Activated CD4-positive, CD25-positive, alpha-beta regulatory T cell treated with anti-CD3 and anti-CD28 coated beads, Interleukin-2, amount 50 U/mL, for 24 hours (primary cell): ENCODE measurements at regions not wholly inside any gene's neighbourhood (a gene's known extent, or its start where the extent isn't known, plus 50 kb on each side); places are given as distances from the start of the nearest gene placed in this dataset.
"Not testable (repeated sequence)": the region's sequence is repeated elsewhere in the genome, so short reads cannot be mapped to it uniquely, and the experiment has no call there.

Source experiments
- ATAC-seq, 2 donors: fragments of 150-1000 bp; cut with Tn5 transposase; one replicate each; pipeline ENCODE4 v1.10.0; 2021; ENCODE audit warnings: mild to moderate bottlenecking in 1 of 2, moderate library complexity in 1 of 2

DNA sequence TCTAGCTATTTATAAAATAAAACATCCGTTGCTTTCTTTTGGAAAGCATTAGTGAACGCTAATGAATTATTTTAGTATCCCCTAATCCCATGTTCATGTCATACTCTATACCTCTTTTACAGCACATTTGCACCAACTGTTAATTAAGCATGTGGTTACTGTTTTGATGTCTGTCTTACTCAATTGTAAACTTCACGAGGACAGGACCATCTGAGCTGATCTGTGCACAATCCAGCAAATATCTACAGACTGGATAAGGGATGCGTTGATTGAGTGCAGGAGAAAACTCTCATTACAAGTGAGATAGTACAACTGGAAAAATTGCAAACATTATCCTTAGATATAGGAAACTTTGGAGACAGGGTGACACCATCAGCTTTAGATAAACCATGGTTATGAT lies 201.1 kb downstream of the PCDH20 start:
- no peak for ATAC-seq

DNA sequence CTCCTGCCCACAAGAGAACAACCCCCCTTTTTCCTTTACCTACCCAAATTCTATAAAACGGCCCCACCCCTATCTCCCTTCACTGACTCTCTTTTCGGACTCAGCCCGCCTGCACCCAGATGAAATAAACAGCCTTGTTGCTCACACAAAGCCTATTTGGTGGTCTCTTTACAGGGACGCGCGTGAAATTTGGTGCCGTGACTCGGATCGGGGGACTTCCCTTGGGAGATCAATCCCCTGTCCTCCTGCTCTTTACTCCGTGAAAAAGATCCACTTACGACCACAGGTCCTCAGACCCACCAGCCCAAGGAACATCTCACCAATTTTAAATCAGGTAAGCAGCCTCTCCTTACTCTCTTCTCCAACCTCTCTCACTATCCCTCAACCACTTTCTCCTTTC lies 209.8 kb downstream of the PCDH20 start:
- not testable (repeated sequence) for ATAC-seq

DNA sequence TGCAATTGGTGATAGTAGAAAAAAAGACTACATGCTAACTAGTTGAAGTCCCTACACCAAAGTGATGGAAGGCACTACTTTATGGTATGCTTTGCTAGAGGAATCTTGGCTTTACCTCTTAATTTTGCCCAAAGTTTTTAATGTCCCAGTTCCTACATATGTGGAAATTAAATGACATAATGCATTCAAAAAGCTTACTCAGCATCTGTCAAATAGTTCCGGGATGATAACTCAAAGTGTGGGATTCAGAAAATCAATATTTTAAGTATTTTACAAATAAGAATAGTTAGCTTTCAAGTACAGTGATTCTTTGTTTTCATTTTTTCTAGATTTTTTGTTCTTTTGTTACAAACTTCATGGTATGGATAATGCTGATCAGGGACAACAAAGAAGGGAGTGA lies 211.6 kb downstream of the PCDH20 start:
- no peak for ATAC-seq

DNA sequence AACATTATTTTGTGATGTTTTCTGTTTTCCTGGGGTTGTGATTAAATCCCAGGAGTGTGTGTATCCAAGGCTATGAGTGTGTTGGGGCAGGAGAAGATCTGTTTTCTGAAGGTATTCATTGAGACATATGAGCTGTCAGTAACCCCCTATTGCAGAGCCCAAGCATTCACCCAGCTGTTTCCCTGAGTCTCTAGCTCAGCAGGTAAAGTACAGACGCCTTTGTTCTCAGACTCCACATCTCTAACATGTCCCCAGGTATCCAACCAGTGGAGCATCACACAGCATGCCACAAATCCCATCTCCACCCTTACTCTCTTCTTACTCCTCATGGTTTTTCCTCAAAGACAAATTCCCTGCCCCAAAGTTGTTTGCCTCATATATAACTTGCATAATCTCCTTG lies 213.6 kb downstream of the PCDH20 start:
- no peak for ATAC-seq

DNA sequence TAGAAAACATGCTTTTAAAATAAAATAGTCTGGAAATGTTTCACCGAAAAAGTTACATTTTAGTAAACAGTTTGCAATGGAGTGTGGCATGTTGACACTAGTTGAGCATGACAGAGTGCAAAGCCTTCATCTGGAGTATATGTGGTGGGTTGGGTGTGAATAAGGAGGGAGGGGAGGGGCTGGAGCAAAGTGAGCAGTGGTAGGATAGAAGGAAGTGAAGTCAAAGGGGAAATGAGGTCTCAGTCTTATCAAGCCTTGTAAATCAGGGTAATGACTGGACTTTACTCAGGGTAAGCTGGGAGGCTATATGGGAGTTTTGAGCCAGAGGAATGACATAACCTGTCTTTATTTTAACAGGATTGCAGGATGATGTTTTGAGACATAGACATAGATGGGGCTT lies 222.8 kb downstream of the PCDH20 start:
- no peak for ATAC-seq

DNA sequence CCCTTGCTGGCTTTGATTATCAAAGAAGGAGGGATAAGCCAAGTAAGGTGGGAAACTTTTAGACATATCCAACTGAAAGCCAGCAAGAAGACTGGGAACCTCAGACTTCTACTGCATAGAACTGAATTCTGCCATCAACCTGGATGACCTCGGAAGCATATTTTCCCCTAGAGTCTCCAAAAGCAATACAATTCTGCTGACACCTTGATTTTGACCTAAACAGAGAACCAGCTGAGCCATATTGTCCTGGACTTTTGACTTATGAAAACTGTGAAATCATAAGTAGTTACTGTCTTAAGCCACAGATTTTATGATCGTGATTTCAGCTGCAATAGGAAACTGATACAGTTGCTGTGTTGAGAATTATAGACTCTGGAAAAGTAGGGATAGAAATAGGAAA lies 227.6 kb downstream of the PCDH20 start:
- no peak for ATAC-seq

DNA sequence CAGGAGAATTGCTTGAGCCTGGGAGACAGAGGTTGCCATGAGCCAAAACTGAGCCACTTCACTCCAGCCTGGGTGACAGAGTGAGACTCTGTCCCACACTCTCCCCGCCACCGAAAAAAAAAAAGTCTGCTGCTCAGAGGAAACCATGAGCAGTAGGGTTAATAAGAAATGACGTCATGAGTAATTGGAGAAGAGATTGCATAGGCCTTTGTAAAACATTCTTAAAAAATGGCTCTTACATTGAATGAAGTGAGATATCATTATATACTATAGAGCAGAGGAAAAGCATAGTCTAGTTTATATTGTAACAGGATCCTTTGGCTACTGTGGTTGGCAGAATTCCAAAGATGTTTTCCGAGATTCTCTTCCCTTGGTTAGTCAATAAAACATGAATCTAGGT lies 228.2 kb downstream of the PCDH20 start:
- ATAC-seq = no peak

DNA sequence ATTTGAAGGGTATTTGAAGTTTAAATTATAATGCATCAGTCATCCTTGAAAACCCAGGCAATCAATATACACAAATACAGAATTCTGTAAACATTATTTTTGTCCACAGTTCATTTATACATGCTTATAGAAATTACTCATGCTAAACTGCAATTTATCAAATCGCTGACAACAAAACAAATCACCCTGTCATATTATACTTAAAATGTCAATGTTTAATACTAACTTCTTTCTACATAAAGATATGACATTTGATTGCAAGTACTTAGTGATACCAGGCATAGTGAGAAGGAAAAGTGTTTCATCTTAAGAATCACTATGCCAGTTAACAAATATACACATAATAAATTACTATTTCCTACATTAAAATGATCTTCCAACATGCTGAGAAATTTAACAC lies 232.0 kb downstream of the PCDH20 start:
- no peak for ATAC-seq

DNA sequence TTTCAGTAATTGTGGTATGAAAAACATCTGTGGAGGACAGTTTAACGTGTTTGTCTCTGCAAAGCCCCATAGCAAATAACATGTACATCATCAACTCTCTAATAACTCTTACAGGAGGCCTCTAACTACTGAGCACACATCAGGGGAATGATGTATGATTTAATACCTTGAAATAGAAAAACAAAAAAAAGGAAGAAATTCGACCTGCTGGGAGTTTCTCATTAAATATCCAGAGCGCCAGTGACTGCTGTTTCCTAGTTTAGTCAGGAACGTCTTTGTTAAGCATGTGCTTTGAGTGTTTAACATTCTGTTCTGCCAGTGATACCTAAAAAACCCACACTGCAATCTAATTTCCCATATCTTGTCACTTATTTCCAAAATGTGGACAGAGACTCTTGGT lies 235.4 kb downstream of the PCDH20 start:
- no peak for ATAC-seq

DNA sequence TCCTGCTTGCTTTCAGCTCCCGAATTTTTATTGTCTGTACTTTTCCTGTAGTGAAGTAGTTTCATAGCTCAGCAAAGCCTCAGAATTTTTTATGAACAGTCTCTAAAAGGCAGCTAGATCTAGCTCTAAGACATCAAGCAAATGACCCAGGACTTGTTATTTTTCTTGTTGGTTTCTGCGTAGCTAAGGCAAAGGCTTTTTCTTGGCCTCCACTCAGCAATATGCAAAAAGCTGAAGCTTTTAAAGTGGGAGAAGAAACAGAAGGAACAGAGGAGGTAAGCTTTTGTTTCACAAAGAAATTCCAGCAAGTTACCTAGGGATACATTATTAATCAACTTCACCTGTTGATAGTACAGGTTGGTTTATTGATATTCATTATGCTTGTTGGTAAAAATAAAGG lies 235.9 kb downstream of the PCDH20 start:
- no peak for ATAC-seq

DNA sequence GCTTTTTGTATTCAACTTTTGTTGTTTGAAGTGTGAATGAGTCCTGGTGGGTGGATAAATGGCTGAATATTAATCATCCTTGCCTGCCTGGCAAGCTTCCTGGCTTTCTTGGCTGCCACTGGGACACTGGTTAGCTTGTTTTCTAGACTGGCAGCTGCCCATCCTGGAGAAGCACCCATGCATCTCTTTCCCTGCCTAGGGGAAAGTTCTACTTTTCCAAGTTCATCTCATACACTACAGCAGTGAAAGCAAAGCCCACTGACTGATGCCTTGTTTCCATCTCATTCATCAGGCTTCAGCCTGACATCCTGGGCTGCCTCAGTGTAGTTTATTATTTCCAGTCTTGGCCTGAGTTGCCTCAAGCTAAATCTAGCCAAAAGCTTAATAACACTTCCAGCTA lies 244.8 kb downstream of the PCDH20 start:
- no peak for ATAC-seq

DNA sequence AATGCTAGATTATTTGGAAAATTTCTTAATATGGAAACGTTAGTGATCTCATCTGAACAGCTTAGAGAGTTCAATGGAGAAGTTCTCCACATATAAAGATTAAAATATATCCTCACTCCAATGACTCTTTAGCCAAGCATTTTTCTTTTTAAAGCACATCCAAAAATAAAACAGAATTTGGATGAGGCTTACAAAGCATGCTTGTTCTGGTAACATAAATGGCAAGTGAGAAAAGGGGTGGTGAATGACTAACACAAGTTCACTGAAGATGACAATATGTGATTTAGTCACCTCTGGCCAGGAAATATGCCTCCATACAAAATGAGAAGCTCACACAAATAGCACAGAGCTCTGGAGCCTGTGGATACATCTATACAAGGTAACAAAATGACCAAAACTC lies 253.0 kb downstream of the PCDH20 start:
- ATAC-seq = no peak

DNA sequence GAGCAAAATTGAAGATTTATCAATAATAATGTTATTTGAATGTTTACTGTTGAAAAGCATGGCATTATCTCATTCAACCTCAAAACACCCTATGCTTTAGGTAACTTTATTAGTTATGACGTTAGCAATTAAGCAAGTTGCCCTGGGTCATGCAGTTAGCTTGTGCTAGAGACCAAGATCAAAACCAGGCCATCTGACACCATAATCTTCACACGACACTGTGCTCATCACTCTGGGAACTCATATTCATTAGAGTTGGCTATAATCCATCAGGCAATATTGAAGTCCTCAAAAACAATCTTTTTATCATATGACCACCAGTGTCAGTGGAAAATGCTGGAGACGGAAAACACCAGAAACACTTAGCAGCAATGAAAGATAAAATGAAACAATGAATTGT lies 253.5 kb downstream of the PCDH20 start:
- no peak for ATAC-seq

DNA sequence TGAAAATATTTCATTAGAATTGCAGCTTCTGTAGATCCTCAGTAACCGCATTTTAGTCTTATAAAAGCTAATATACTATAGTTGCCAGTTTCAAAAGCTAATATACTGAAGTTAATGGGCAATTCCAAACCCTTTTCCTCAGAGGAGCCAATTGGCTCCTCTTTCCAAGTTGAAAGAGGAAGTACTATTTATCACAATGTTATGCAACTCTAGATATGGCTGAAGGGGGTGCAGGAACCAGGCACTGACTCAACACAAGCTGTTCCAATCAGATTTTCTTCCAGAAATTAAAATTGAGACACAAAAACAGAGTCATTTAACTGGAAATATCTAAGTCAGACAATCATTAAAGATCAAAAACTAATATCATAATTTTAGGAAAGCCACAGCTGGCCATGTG lies 258.9 kb downstream of the PCDH20 start:
- no peak for ATAC-seq

DNA sequence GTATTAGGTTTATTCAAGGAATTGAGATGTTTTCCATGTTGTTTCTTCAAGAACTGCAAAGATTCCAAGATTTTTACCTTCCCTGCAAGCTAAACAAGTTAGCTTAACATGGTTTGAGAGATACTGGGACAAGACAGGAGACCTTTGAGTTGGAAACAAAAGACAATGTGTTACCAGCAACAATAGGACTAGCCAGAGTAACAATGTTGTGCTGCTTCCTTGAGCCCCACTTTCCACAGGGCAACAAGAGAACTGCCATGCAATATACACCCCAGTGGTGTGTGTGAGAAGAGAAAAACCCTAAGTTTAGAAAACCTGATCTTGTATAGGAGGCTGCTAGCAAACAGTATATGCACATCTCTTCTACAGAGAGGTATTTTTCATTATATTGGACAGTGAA lies 264.6 kb downstream of the PCDH20 start:
- ATAC-seq = no peak

DNA sequence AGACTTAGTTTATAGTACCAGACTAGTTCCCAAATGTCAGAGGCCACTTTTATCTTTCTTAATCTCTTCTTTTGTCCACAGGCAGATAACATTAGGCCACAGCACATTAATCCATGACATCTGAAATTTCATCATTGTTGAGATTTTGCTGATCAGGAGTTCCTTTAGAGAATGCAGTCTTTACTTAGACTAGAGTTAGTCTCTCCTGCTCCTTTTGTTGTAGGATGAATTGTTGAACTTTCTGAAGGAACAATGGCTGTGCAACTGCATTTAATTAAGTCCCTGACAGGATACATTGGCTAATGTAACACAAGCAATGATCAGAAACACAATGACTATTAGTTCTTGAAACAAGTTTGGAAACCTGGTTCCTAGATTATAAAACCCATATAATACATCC lies 266.3 kb downstream of the PCDH20 start:
- no peak for ATAC-seq

DNA sequence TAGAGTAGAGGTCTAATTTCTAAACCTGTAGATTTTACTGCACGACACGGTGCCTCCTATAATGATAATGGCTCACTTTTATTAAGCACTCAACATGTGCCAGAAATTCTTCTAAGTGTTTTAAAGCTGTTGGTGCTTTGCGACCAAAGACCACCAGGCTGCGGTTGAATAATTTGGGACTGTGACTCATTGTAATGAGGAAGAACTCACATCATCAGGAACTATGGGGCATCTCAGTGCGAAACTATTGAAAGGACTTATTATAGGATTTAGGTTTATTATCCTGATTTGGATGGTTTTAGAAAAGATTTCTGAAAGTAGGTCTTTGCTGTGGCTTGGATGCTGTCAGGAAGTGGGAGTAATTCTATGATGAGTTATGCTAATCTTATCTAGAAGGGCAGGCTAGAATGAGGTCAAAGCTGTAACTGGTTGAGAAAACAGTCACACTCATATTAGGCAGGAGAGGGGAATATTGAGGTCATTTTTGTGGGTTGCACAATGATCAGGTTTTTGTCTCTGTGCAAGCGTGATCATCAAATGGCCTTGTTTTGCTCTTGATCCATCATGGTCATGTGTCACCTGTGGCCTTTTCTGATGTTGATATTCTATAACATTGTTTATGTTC lies 266.8 kb downstream of the PCDH20 start:
- ATAC-seq = no peak

DNA sequence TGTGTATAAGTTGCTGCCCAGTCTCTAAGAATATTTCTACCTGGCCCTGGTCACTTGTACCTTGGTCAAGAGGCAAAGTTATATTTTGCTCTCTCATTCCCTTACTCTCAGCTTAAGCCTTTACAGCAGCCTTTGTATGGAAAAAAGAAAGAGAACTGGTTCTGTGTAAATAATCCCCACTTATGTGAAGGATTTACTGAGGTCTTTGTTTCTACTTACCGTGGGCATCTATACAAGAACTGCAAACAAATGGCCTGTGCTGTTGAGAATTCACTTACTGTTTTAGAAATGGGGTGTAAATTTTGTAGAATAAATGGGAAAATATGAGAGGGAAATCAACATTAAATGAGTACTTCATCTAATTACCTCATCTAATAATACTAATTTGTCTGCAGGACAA lies 267.4 kb downstream of the PCDH20 start:
- ATAC-seq = no peak

DNA sequence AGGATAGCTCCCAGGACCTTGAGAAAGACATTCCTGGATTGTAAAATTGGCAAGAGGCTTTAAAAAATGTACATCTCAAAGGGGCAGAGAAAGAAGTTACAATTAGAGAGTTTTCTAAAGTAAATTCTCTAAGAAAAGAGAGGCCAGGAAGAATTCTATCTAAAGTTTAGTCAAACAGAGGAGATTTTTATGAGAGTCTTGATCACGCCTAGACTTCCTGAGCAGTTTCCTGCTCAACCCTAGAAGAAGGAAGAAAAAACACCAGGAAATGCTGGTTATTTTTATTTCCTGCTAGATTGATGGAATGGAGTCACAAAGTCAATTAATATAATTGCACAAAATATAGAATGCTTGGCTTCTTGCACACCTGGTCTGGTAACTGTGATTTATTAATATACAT lies 269.1 kb downstream of the PCDH20 start:
- no peak for ATAC-seq

DNA sequence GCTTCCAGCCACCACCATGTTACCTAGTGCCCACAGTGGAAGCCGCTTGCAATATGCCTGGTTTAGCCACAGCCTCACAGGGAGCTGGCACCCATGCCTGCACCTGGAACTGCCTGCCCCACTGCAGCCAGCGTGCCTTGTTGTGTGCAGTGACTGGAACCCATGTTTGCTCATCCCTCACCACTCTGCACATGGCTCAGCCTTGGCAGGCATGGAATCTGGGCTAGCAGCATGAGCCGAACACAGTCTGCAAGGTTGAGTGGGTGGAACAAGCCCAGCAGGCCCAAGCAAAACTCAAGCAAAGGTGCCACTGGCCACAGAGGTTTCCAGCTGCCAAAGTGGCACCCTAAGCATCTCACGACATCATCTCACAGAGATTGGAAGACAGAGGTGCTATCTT lies 269.5 kb downstream of the PCDH20 start:
- ATAC-seq = no peak

DNA sequence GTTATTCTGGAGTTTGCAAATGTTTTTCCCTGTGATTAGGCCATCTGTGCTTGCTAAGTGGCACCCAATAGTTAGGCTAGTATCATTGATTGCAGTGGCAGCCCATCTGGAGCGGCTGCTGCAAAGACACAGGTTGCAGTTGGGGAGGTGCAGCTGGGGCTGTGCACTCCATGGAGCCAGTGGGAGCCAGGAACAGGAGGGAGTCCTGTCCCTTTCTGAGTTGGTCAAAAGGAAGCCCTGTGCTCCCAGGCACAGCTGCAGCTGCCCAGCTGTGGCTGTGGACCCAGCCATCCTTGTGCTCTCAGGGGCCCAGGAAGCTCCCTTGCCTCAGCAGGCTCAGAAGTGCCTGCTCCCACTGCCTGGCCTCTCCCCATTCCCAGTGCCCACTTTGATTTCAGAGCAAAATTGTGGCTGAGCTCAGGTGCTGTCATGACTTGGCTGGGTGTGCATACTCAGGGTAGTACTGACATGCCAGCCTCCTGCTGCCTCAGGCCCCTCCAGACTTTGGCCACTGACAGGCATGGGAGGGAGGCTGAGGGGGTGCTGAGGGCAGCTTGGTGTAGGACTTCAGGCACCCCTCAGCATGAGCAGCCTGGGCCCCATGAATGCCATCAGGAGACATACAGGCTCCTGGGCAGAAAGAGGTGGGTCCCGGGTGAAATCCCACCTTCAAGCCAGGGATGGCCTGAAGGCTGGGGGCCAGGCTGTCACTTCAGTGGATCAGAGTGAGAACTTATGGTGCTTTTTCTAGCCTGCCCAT lies 270.6 kb downstream of the PCDH20 start:
- ATAC-seq = no peak

DNA sequence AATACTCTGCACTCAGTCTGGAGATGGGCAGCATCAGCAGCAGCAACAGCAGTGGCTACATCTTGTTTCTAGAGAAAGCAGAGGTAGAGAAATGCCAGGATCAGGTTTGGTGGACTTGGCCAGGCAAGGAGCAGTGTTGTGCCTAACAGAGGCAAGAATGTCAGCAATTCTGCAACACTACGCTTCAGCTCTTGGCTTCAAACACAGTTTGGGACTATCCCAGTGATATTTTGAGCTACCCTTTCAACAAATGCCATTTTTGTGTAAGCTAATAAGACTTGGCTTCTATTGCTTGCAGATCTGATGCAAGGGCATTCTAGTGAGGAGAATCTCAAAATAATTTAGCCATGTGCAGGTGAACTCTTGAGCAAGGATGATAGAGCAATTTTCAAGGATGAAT lies 271.3 kb downstream of the PCDH20 start:
- no peak for ATAC-seq

DNA sequence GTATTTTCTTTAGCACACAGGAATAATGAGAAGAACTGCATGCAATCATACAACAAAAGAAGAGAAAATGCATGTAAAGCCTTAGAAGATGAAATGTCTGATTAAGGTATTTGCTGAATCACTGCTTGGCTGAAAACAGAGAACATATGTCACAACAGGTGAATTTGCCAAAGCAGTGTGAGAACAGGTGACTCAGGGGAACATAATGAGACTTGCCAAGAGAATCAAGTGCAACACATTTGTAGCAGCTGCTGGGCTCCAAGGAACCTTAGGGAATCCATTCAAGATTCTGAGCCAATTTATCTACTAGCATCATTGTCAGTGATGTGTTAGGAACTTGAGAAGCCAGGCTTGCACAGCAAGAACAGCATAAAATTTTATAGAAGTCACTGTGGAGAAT lies 273.1 kb downstream of the PCDH20 start:
- no peak for ATAC-seq

DNA sequence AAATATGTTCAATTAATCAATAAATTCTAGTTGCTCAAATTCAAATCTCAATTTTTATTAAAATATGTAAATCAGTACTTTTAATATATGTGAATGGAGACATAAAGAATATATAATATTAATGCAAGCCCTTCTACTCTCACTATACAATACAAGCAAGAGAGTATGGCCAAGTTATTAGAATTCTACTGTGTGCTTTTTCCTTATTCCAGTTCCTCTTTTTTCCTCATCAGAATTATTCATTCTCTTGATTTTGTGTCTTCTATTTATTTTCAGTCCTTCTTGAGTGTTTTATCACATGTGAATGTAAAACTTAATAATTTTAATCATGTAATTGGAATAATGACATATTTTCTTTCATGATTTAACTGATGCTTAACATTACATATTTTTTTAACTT lies 276.8 kb downstream of the PCDH20 start:
- ATAC-seq = no peak

DNA sequence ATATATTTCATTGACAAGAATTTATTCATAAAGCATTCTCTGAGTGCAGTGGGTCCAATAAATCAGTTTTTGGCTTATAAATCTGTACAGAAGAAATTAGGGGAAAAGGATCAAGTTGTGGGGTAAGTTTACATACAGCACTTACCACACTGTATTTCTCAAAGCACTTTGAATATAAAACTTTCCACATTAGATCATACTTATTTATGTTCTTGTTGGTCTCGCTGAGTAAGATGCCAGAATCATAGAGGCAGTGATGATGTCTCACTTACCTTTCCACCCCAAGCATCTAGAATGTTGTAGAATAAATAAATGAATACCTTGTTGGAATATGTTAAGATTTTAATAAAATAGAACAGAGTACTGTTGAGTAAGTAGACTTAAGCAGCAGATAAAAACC lies 279.1 kb downstream of the PCDH20 start:
- no peak for ATAC-seq
